Stomach (tissue), 4 donors: ENCODE measurements at regions not wholly inside any gene's neighbourhood (a gene's known extent, or its start where the extent isn't known, plus 50 kb on each side); places are given as distances from the start of the nearest gene placed in this dataset.
"Not testable (repeated sequence)": the region's sequence is repeated elsewhere in the genome, so short reads cannot be mapped to it uniquely, and the experiment has no call there.

Experiments
- CTCF ChIP-seq, 7 experiments: fragments of 450-650 bp in 4 of 7; fragments of 200-600 bp in 3 of 7; sonication (generic) in 3 of 7; IDR thresholded peaks; one replicate each; pipeline ENCODE4 v1.5.1; 2016 to 2019; ENCODE audit warnings: antibody characterized with exemption in 7 of 7, control low read depth in 2 of 7, mild to moderate bottlenecking in 1 of 7
- POLR2A ChIP-seq, 4 donors: fragments of 450-650 bp; IDR thresholded peaks; one replicate each; pipeline ENCODE4 v1.6.1; 2016; ENCODE audit warnings: antibody characterized with exemption in 4 of 4, control low read depth in 2 of 4, mild to moderate bottlenecking in 1 of 4, moderate library complexity in 1 of 4

DNA sequence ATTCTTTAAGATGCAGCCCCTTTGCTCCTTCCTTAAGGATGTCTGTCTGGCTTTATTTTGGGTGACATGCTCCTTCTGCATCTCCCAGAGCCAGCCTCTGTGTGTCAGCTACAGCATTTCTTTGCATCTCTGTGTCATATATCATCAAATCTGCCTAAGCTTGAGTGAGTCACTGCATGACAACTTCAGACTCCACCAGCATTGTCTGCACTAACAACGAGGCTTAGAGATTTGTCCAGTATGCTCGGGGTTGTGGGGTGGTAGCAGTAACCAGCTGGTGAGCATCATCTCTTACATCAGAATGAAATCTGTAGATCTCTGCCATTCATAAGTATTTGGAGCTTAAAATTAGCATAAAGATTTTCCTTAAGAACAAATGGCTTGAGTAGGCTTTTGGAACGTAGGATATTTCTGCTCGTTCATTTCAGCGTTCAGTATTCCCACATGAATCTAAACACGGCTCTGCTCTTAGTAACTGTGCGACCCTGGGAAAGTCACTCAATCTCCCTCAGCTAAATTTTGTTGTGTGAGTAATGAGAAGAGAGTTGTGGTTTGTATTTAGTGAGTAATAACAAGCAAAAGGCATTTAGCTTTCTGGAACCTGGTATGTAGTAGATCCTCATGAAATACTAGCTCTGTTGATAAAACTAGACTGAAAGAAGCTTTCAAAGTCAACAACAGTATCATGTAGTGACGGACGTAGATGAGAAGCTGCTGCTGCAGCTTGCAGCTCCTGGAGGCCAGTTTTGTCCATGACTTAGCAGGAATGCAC lies 137.8 kb upstream of the DUSP22 start:
- TF ChIP-seq POLR2A, CTCF (IDR thresholded peaks at IDR 0.05): not testable (repeated sequence)
